Fibroblast of skin of right biceps (primary cell): ENCODE measurements at regions not wholly inside any gene's neighbourhood (a gene's known extent, or its start where the extent isn't known, plus 50 kb on each side); places are given as distances from the start of the nearest gene placed in this dataset.
A peak's percentile ranks its signal among the peaks of the same experiment; 100 is the strongest.

Experiments used
- DNase-seq: peaks from one replicate; pipeline ENCODE4 v3.0.0-alpha.2; 2013

GRCh38 chr9:105828171-105828570 lies 133.8 kb downstream of the TMEM38B start:
- no peak for DNase-seq

GRCh38 chr9:105828596-105829213 lies 134.4 kb downstream of the TMEM38B start:
- no peak for DNase-seq

- no peak for DNase-seq
These were observed 136.1 kb downstream of the TMEM38B start for GRCh38 chr9:105830461-105830860.

GRCh38 chr9:105832096-105832710 lies 137.9 kb downstream of the TMEM38B start:
- DNase-seq = no peak

GRCh38 chr9:105833271-105833975 lies 139.1 kb downstream of the TMEM38B start:
- peak; percentile 8 for DNase-seq

GRCh38 chr9:105834404-105834803 lies 140.1 kb downstream of the TMEM38B start:
- DNase-seq = no peak

- DNase-seq = no peak
These were observed 141.4 kb downstream of the TMEM38B start for GRCh38 chr9:105835721-105836120.

- peak; percentile 24 for DNase-seq
These were observed 142.8 kb downstream of the TMEM38B start for GRCh38 chr9:105836936-105837660.

GRCh38 chr9:105841562-105841961 lies 147.2 kb downstream of the TMEM38B start:
- DNase-seq = no peak

GRCh38 chr9:105842023-105842644 lies 147.8 kb downstream of the TMEM38B start:
- DNase-seq = peak; percentile 36

- no peak for DNase-seq
These were observed 152.5 kb downstream of the TMEM38B start for GRCh38 chr9:105846825-105847224.

- DNase-seq = no peak
These were observed 156.6 kb downstream of the TMEM38B start for GRCh38 chr9:105850852-105851500.

- peak; percentile 16 for DNase-seq
These were observed 159.9 kb downstream of the TMEM38B start for GRCh38 chr9:105854026-105854782.

- no peak for DNase-seq
These were observed 160.7 kb downstream of the TMEM38B start for GRCh38 chr9:105854783-105855724.

GRCh38 chr9:105855987-105856386 lies 161.6 kb downstream of the TMEM38B start:
- no peak for DNase-seq

- no peak for DNase-seq
These were observed 163.8 kb downstream of the TMEM38B start for GRCh38 chr9:105858006-105858690.

- DNase-seq = no peak
These were observed 164.5 kb downstream of the TMEM38B start for GRCh38 chr9:105858877-105859276.

- DNase-seq = no peak
These were observed 165.2 kb downstream of the TMEM38B start for GRCh38 chr9:105859428-105860091.

- DNase-seq = no peak
These were observed 166.2 kb downstream of the TMEM38B start for GRCh38 chr9:105860516-105860915.
